DND-41 (cell line): ENCODE measurements at regions not wholly inside any gene's neighbourhood (a gene's known extent, or its start where the extent isn't known, plus 50 kb on each side); places are given as distances from the start of the nearest gene placed in this dataset.

Source experiments
- CTCF ChIP-seq: IDR thresholded peaks from 2 replicates; pipeline ENCODE4 v1.5.1; 2012; ENCODE audit warnings: borderline replicate concordance, low read length, moderate library complexity, mild to moderate bottlenecking; ENCODE audit not compliant: poor library complexity, severe bottlenecking; ENCODE audit errors: extremely low read depth
- EZH2 ChIP-seq: IDR thresholded peaks from 3 replicates; pipeline ENCODE4 v1.6.1; 2012; ENCODE audit warnings: borderline replicate concordance, low read depth, mild to moderate bottlenecking, moderate library complexity, low read length, inconsistent platforms; ENCODE audit not compliant: severe bottlenecking

- TF ChIP-seq CTCF: no peak
- TF ChIP-seq EZH2: no peak
Measured at GRCh38 chr2:41626936-41627335, 420.9 kb upstream of the PKDCC start.
